ENCODE measurements at regions not wholly inside any gene's neighbourhood (a gene's known extent, or its start where the extent isn't known, plus 50 kb on each side); places are given as distances from the start of the nearest gene placed in this dataset.

GRCh38 chr9:12511726-12512125 lies 181.5 kb upstream of the TYRP1 start:
- DNase-seq, result no peak
- CTCF ChIA-PET, result no interaction called here
- intact Hi-C loops (cut with micrococcal nuclease), result no loop called here
- Mint-ChIP-seq H3K4me3 (no peak overlapping the region), H3K9me3 (peaks cover 15% of the 10 kb centered on the region), H3K27me3 (ENCODE audit: low read depth) (no peaks in the 10 kb centered on the region), H3K4me1 (ENCODE audit: low read depth) (no peaks in the 10 kb centered on the region), H3K36me3 (ENCODE audit: low read depth) (no peaks in the 10 kb centered on the region), H3K27ac (no peak overlapping the region)

GRCh38 chr9:12516031-12516430 lies 177.2 kb upstream of the TYRP1 start:
- DNase-seq, result no peak
- no peaks in the 10 kb centered on the region for H3K36me3 Mint-ChIP-seq (ENCODE audit: low read depth)
- CTCF ChIA-PET, result no interaction called here
- peaks cover 11% of the 10 kb centered on the region for H3K9me3 Mint-ChIP-seq
- no peak overlapping the region for H3K27ac Mint-ChIP-seq
- no peaks in the 10 kb centered on the region for H3K27me3 Mint-ChIP-seq (ENCODE audit: low read depth)
- H3K4me3 Mint-ChIP-seq, result no peak overlapping the region
- intact Hi-C loops (cut with micrococcal nuclease), result no loop called here
- H3K4me1 Mint-ChIP-seq (ENCODE audit: low read depth), result no peaks in the 10 kb centered on the region

GRCh38 chr9:12516573-12516972 lies 176.6 kb upstream of the TYRP1 start:
- Mint-ChIP-seq H3K36me3 (ENCODE audit: low read depth) (no peaks in the 10 kb centered on the region), H3K27ac (no peak overlapping the region), H3K4me1 (ENCODE audit: low read depth) (no peaks in the 10 kb centered on the region), H3K9me3 (peaks cover 11% of the 10 kb centered on the region), H3K27me3 (ENCODE audit: low read depth) (no peaks in the 10 kb centered on the region), H3K4me3 (no peak overlapping the region)
- CTCF ChIA-PET, result no interaction called here
- DNase-seq, result no peak
- intact Hi-C loops (cut with micrococcal nuclease), result no loop called here

- Mint-ChIP-seq H3K27ac (no peak overlapping the region), H3K27me3 (ENCODE audit: low read depth) (no peaks in the 10 kb centered on the region), H3K9me3 (peaks cover 17% of the 10 kb centered on the region), H3K4me1 (ENCODE audit: low read depth) (no peaks in the 10 kb centered on the region), H3K4me3 (no peak overlapping the region), H3K36me3 (ENCODE audit: low read depth) (no peaks in the 10 kb centered on the region)
- DNase-seq, result no peak
- intact Hi-C loops (cut with micrococcal nuclease), result no loop called here
- CTCF ChIA-PET, result no interaction called here
Observed at GRCh38 chr9:12538842-12539579, 154.2 kb upstream of the TYRP1 start.

- Mint-ChIP-seq H3K4me3 (no peak overlapping the region), H3K36me3 (ENCODE audit: low read depth) (no peaks in the 10 kb centered on the region), H3K9me3 (peaks cover 14% of the 10 kb centered on the region), H3K4me1 (ENCODE audit: low read depth) (no peaks in the 10 kb centered on the region), H3K27ac (no peak overlapping the region), H3K27me3 (ENCODE audit: low read depth) (no peaks in the 10 kb centered on the region)
- no peak for DNase-seq
- CTCF ChIA-PET, result no interaction called here
- intact Hi-C loops (cut with micrococcal nuclease), result no loop called here
Observed at GRCh38 chr9:12539580-12539975, 153.6 kb upstream of the TYRP1 start.

- DNase-seq, result no peak
- Mint-ChIP-seq H3K27me3 (ENCODE audit: low read depth) (no peaks in the 10 kb centered on the region), H3K9me3 (peaks cover 9% of the 10 kb centered on the region), H3K36me3 (ENCODE audit: low read depth) (no peaks in the 10 kb centered on the region), H3K4me1 (ENCODE audit: low read depth) (no peaks in the 10 kb centered on the region), H3K4me3 (no peak overlapping the region), H3K27ac (no peak overlapping the region)
- intact Hi-C loops (cut with micrococcal nuclease), result no loop called here
- CTCF ChIA-PET, result no interaction called here
Observed at GRCh38 chr9:12544700-12545099, 148.5 kb upstream of the TYRP1 start.

- H3K4me3 Mint-ChIP-seq, result no peak overlapping the region
- H3K27ac Mint-ChIP-seq, result no peak overlapping the region
- H3K9me3 Mint-ChIP-seq, result peaks cover 12% of the 10 kb centered on the region
- no peak for DNase-seq
- intact Hi-C loops (cut with micrococcal nuclease), result no loop called here
- no peaks in the 10 kb centered on the region for H3K4me1 Mint-ChIP-seq (ENCODE audit: low read depth)
- CTCF ChIA-PET, result no interaction called here
- H3K27me3 Mint-ChIP-seq (ENCODE audit: low read depth), result no peaks in the 10 kb centered on the region
- H3K36me3 Mint-ChIP-seq (ENCODE audit: low read depth), result no peaks in the 10 kb centered on the region
Observed at GRCh38 chr9:12554636-12555035, 138.5 kb upstream of the TYRP1 start.

- CTCF ChIA-PET, result no interaction called here
- H3K4me1 Mint-ChIP-seq (ENCODE audit: low read depth), result no peaks in the 10 kb centered on the region
Observed at GRCh38 chr9:12566404-12567090, 126.6 kb upstream of the TYRP1 start.

GRCh38 chr9:12584656-12585522 lies 108.3 kb upstream of the TYRP1 start:
- CTCF ChIA-PET, result no interaction called here
- Mint-ChIP-seq H3K4me3 (no peak overlapping the region), H3K27ac (no peak overlapping the region), H3K4me1 (ENCODE audit: low read depth) (no peaks in the 10 kb centered on the region), H3K27me3 (ENCODE audit: low read depth) (no peaks in the 10 kb centered on the region), H3K36me3 (ENCODE audit: low read depth) (no peaks in the 10 kb centered on the region), H3K9me3 (peaks cover 21% of the 10 kb centered on the region)
- no peak for DNase-seq
- intact Hi-C loops (cut with micrococcal nuclease), result no loop called here

More at GRCh38 chr9:12566404-12567090, 126.6 kb upstream of the TYRP1 start:
- peaks cover 14% of the 10 kb centered on the region for H3K9me3 Mint-ChIP-seq
- DNase-seq, result no peak
- H3K4me3 Mint-ChIP-seq, result no peak overlapping the region
- no peak overlapping the region for H3K27ac Mint-ChIP-seq
- intact Hi-C loops (cut with micrococcal nuclease), result no loop called here
- no peaks in the 10 kb centered on the region for H3K27me3 Mint-ChIP-seq (ENCODE audit: low read depth)
- no peaks in the 10 kb centered on the region for H3K36me3 Mint-ChIP-seq (ENCODE audit: low read depth)

GRCh38 chr9:12595400-12595799 lies 97.8 kb upstream of the TYRP1 start:
- Mint-ChIP-seq H3K27me3 (ENCODE audit: low read depth) (no peaks in the 10 kb centered on the region), H3K4me1 (ENCODE audit: low read depth) (no peaks in the 10 kb centered on the region), H3K9me3 (peaks cover 4% of the 10 kb centered on the region), H3K27ac (no peak overlapping the region), H3K4me3 (no peak overlapping the region), H3K36me3 (ENCODE audit: low read depth) (no peaks in the 10 kb centered on the region)
- intact Hi-C loops (cut with micrococcal nuclease), result no loop called here
- CTCF ChIA-PET, result no interaction called here
- no peak for DNase-seq

GRCh38 chr9:12604164-12604821 lies 88.9 kb upstream of the TYRP1 start:
- intact Hi-C loops (cut with micrococcal nuclease), result no loop called here
- no peaks in the 10 kb centered on the region for H3K36me3 Mint-ChIP-seq (ENCODE audit: low read depth)
- no peak overlapping the region for H3K27ac Mint-ChIP-seq
- H3K27me3 Mint-ChIP-seq (ENCODE audit: low read depth), result no peaks in the 10 kb centered on the region
- no peaks in the 10 kb centered on the region for H3K4me1 Mint-ChIP-seq (ENCODE audit: low read depth)
- DNase-seq, result no peak
- CTCF ChIA-PET, result no interaction called here
- H3K4me3 Mint-ChIP-seq, result no peak overlapping the region
- H3K9me3 Mint-ChIP-seq, result peaks cover 3% of the 10 kb centered on the region

GRCh38 chr9:12612211-12612770 lies 80.9 kb upstream of the TYRP1 start:
- intact Hi-C loops (cut with micrococcal nuclease), result no loop called here
- Mint-ChIP-seq H3K27ac (no peak overlapping the region), H3K9me3 (peaks cover 8% of the 10 kb centered on the region), H3K4me3 (no peak overlapping the region), H3K4me1 (ENCODE audit: low read depth) (no peaks in the 10 kb centered on the region), H3K36me3 (ENCODE audit: low read depth) (no peaks in the 10 kb centered on the region), H3K27me3 (ENCODE audit: low read depth) (no peaks in the 10 kb centered on the region)
- no peak for DNase-seq
- CTCF ChIA-PET, result no interaction called here
